Neuronal stem cell (in vitro differentiated cells): ENCODE measurements at regions not wholly inside any gene's neighbourhood (a gene's known extent, or its start where the extent isn't known, plus 50 kb on each side); places are given as distances from the start of the nearest gene placed in this dataset.

ENCODE experiments used
- DNase-seq: peaks from one replicate; pipeline ENCODE4 v3.0.0-alpha.2; 2013; ENCODE audit warnings: low spot score
- H2AFZ ChIP-seq: one replicate; pipeline ENCODE4 v1.6.1; 2013; ENCODE audit warnings: mild to moderate bottlenecking, low read length, inconsistent platforms
- H2AK5ac ChIP-seq: 2 replicates; pipeline ENCODE4 v1.6.1; 2013; ENCODE audit warnings: low read depth, mild to moderate bottlenecking, inconsistent platforms, low read length, moderate library complexity, mixed read lengths
- H2BK120ac ChIP-seq: 2 replicates; pipeline ENCODE4 v1.6.1; 2013; ENCODE audit warnings: low read depth, mild to moderate bottlenecking, inconsistent platforms, low read length, moderate library complexity, mixed read lengths
- H2BK12ac ChIP-seq: one replicate; pipeline ENCODE4 v1.6.1; 2013; ENCODE audit warnings: low read length, inconsistent platforms
- H2BK15ac ChIP-seq: 2 replicates; pipeline ENCODE4 v1.6.1; 2013; ENCODE audit warnings: mild to moderate bottlenecking, low read length, inconsistent platforms, mixed read lengths
- H2BK5ac ChIP-seq: one replicate; pipeline ENCODE4 v1.6.1; 2013; ENCODE audit warnings: inconsistent platforms, mild to moderate bottlenecking, low read length, moderate library complexity
- H3K14ac ChIP-seq: one replicate; pipeline ENCODE4 v1.6.1; 2013; ENCODE audit warnings: low read length, inconsistent platforms
- H3K18ac ChIP-seq: 2 replicates; pipeline ENCODE4 v1.6.1; 2013; ENCODE audit warnings: low read length, inconsistent platforms
- H3K23ac ChIP-seq: 2 replicates; pipeline ENCODE4 v1.6.1; 2013; ENCODE audit warnings: low read depth, mild to moderate bottlenecking, mixed read lengths, low read length, inconsistent platforms; ENCODE audit not compliant: poor library complexity
- H3K27ac ChIP-seq: replicated peaks from 3 replicates; pipeline ENCODE4 v1.5.1; 2013; ENCODE audit warnings: low read length, inconsistent platforms
- H3K27me3 ChIP-seq, 3 experiments: 2 replicates each; pipeline ENCODE4 v1.6.1; 2013; ENCODE audit warnings: low read length in 3 of 3, mild to moderate bottlenecking in 2 of 3, inconsistent platforms in 1 of 3, low read depth in 1 of 3, mixed read lengths in 1 of 3, moderate library complexity in 1 of 3; ENCODE audit not compliant: control insufficient read depth in 3 of 3, insufficient read depth in 3 of 3
- H3K36me3 ChIP-seq, 2 donors: replicated peaks in 1 of 2; 2 replicates each; pipeline ENCODE4 v1.6.1; 2013; ENCODE audit warnings: low read length in 2 of 2; ENCODE audit not compliant: control insufficient read depth in 2 of 2, insufficient read depth in 2 of 2
- H3K4ac ChIP-seq: 2 replicates; pipeline ENCODE4 v1.6.1; 2013; ENCODE audit warnings: inconsistent platforms, mild to moderate bottlenecking, low read length, moderate library complexity
- H3K4me1 ChIP-seq, 2 donors: 1 replicate in 1 of 2; 2 replicates in 1 of 2; pipeline ENCODE4 v1.6.1; 2013; ENCODE audit warnings: low read length in 2 of 2, low read depth in 1 of 2; ENCODE audit not compliant: control insufficient read depth in 2 of 2, insufficient read depth in 1 of 2
- H3K4me2 ChIP-seq: one replicate; pipeline ENCODE4 v1.6.1; 2013; ENCODE audit warnings: mild to moderate bottlenecking, low read length, inconsistent platforms; ENCODE audit not compliant: insufficient read depth, poor library complexity, severe bottlenecking
- H3K4me3 ChIP-seq, 2 donors: 2 replicates each; pipeline ENCODE4 v1.5.1; 2013; ENCODE audit warnings: low read length in 2 of 2, mild to moderate bottlenecking in 2 of 2, inconsistent platforms in 1 of 2, moderate library complexity in 1 of 2
- H3K79me1 ChIP-seq: one replicate; pipeline ENCODE4 v1.6.1; 2013; ENCODE audit warnings: low read depth, mild to moderate bottlenecking, inconsistent platforms, low read length, moderate library complexity
- H3K9ac ChIP-seq: one replicate; pipeline ENCODE4 v1.6.1; 2013; ENCODE audit warnings: mild to moderate bottlenecking, low read depth, low read length, inconsistent platforms; ENCODE audit not compliant: poor library complexity
- H3K9me3 ChIP-seq, 2 donors: replicated peaks in 1 of 2; 2 replicates each; pipeline versions ENCODE3 to v1.6.1; 2013; ENCODE audit warnings: low read length in 2 of 2, mild to moderate bottlenecking in 2 of 2, inconsistent platforms in 1 of 2, low read depth in 1 of 2, mixed read lengths in 1 of 2, moderate library complexity in 1 of 2; ENCODE audit not compliant: control insufficient read depth in 2 of 2, insufficient read depth in 1 of 2
- H4K8ac ChIP-seq: one replicate; pipeline ENCODE4 v1.6.1; 2013; ENCODE audit warnings: low read depth, mild to moderate bottlenecking, inconsistent platforms, low read length, moderate library complexity
- H4K91ac ChIP-seq: one replicate; pipeline ENCODE4 v1.6.1; 2013; ENCODE audit warnings: low read length, low read depth, mild to moderate bottlenecking, inconsistent platforms; ENCODE audit not compliant: poor library complexity
- WGBS, 2 donors: extraction: QIAGEN DNeasy Blood & Tissue Kit; methylation state at CpG; one replicate each; pipeline ENCODE4 v1.1.7; 2013; ENCODE audit warnings: missing lambda C conversion rate in 2 of 2, mixed read lengths in 1 of 2; ENCODE audit not compliant: insufficient read length in 2 of 2, insufficient replicate concordance in 1 of 2; ENCODE audit errors: extremely low coverage in 2 of 2; 5-methylcytosine and 5-hydroxymethylcytosine counted together

GRCh38 chr5:2175041-2175440 is 292.3 kb upstream of the IRX4 start:
- no peak overlapping the region for H2BK12ac ChIP-seq

GRCh38 chr5:2174538-2174937 is 291.8 kb upstream of the IRX4 start:
- Histone ChIP-seq H2BK12ac (no peak overlapping the region), H2BK120ac (no peak overlapping the region), H3K14ac (peak overlapping the region; percentile 58), H3K4me1 (peaks cover 0 to 14% of the 10 kb centered on the region in 2 donors), H3K4ac (no peak overlapping the region), H2BK5ac (no peak overlapping the region), H3K27me3 (no peaks in the 10 kb centered on the region), H3K9ac (no peak overlapping the region), H3K4me3 (no peak overlapping the region), H4K91ac (no peak overlapping the region), H2AK5ac (no peak overlapping the region), H3K23ac (no peak overlapping the region), H2AFZ (no peak overlapping the region), H3K4me2 (no peak overlapping the region), H3K27ac (no peak overlapping the region), H3K18ac (peak overlapping the region; percentile 25), H3K79me1 (no peaks in the 10 kb centered on the region), H3K36me3 (no peaks in the 10 kb centered on the region), H3K9me3 (no peaks in the 10 kb centered on the region), H2BK15ac (no peak overlapping the region), H4K8ac (no peak overlapping the region)
- no CpG with 5 or more reads among the region's 10 CpGs for WGBS, 2 donors
- no peak for DNase-seq

More at GRCh38 chr5:2175041-2175440, 292.3 kb upstream of the IRX4 start:
- Histone ChIP-seq H2BK120ac (no peak overlapping the region), H3K23ac (no peak overlapping the region), H3K27ac (no peak overlapping the region), H2BK5ac (no peak overlapping the region), H3K14ac (no peak overlapping the region), H3K4me3 (no peak overlapping the region), H2AFZ (no peak overlapping the region), H2BK15ac (no peak overlapping the region), H3K4me1 (peaks cover 0 to 14% of the 10 kb centered on the region in 2 donors), H3K9ac (no peak overlapping the region), H3K18ac (peak overlapping the region; percentile 63), H3K79me1 (peaks cover 2% of the 10 kb centered on the region), H4K8ac (no peak overlapping the region), H3K4ac (no peak overlapping the region), H3K9me3 (no peaks in the 10 kb centered on the region), H3K27me3 (no peaks in the 10 kb centered on the region), H2AK5ac (no peak overlapping the region), H3K36me3 (no peaks in the 10 kb centered on the region), H3K4me2 (no peak overlapping the region), H4K91ac (no peak overlapping the region)
- WGBS, 2 donors = no CpG with 5 or more reads among the region's 14 CpGs
- no peak for DNase-seq

GRCh38 chr5:2173151-2173834 is 290.6 kb upstream of the IRX4 start:
- Histone ChIP-seq H3K36me3 (no peaks in the 10 kb centered on the region), H3K23ac (no peak overlapping the region), H3K9ac (no peak overlapping the region), H3K18ac (no peak overlapping the region), H3K4me2 (no peak overlapping the region), H3K4me3 (no peak overlapping the region), H3K27ac (no peak overlapping the region), H2AK5ac (no peak overlapping the region), H3K27me3 (no peaks in the 10 kb centered on the region), H3K9me3 (no peaks in the 10 kb centered on the region), H3K4me1 (peaks cover 0 to 14% of the 10 kb centered on the region in 2 donors), H2BK5ac (no peak overlapping the region), H3K79me1 (no peaks in the 10 kb centered on the region), H2BK12ac (no peak overlapping the region), H3K4ac (no peak overlapping the region), H3K14ac (no peak overlapping the region), H2BK15ac (no peak overlapping the region), H4K91ac (no peak overlapping the region), H2BK120ac (no peak overlapping the region), H2AFZ (peak overlapping the region; percentile 70), H4K8ac (no peak overlapping the region)
- no peak for DNase-seq
- no CpG with 5 or more reads among the region's 11 CpGs for WGBS, 2 donors

- H3K4me3 ChIP-seq = no peak overlapping the region
- WGBS, 2 donors = no CpG with 5 or more reads among the region's 5 CpGs
- H2AFZ ChIP-seq = no peak overlapping the region
- no peak overlapping the region for H2BK5ac ChIP-seq
- H3K27ac ChIP-seq = no peak overlapping the region
- H2BK12ac ChIP-seq = no peak overlapping the region
- H3K9ac ChIP-seq = no peak overlapping the region
- no peak overlapping the region for H2AK5ac ChIP-seq
- H3K36me3 ChIP-seq = no peaks in the 10 kb centered on the region
- no peak overlapping the region for H3K14ac ChIP-seq
- DNase-seq = no peak
- H2BK120ac ChIP-seq = no peak overlapping the region
- H2BK15ac ChIP-seq = no peak overlapping the region
- no peak overlapping the region for H4K8ac ChIP-seq
- H3K27me3 ChIP-seq = no peaks in the 10 kb centered on the region
- H3K9me3 ChIP-seq = no peaks in the 10 kb centered on the region
- H3K4ac ChIP-seq = no peak overlapping the region
- H3K4me1 ChIP-seq = peaks cover 0 to 14% of the 10 kb centered on the region in 2 donors
- no peak overlapping the region for H3K4me2 ChIP-seq
- no peak overlapping the region for H3K23ac ChIP-seq
- no peak overlapping the region for H4K91ac ChIP-seq
- no peaks in the 10 kb centered on the region for H3K79me1 ChIP-seq
- H3K18ac ChIP-seq = peak overlapping the region; percentile 24
Observed at GRCh38 chr5:2172471-2172870, 289.7 kb upstream of the IRX4 start.
